WTC11 (cell line): ENCODE measurements at regions not wholly inside any gene's neighbourhood (a gene's known extent, or its start where the extent isn't known, plus 50 kb on each side); places are given as distances from the start of the nearest gene placed in this dataset.

Experiments used
- FOXJ3 ChIP-seq: sonication (generic); formaldehyde crosslinking; IDR thresholded peaks from 2 replicates; pipeline ENCODE4 v1.9.0; 2021; ENCODE audit warnings: missing genetic modification reagents, mild to moderate bottlenecking, borderline replicate concordance
- MYBL2 ChIP-seq: sonication (generic); formaldehyde crosslinking; IDR thresholded peaks from 2 replicates; pipeline ENCODE4 v1.8.1; 2023; ENCODE audit warnings: mild to moderate bottlenecking, moderate library complexity, missing genetic modification reagents
- NR1H2 ChIP-seq: sonication (generic); formaldehyde crosslinking; IDR thresholded peaks from 2 replicates; pipeline ENCODE4 v1.9.0; 2021; ENCODE audit warnings: mild to moderate bottlenecking, moderate library complexity, missing genetic modification reagents
- SP1 ChIP-seq: sonication (generic); formaldehyde crosslinking; conservative IDR thresholded peaks from 2 replicates; pipeline ENCODE4 v1.8.1; 2022; ENCODE audit warnings: missing genetic modification reagents
- TF ChIP-seq, protein P1 (sequence below): sonication (generic); formaldehyde crosslinking; IDR thresholded peaks from 2 replicates; pipeline ENCODE4 v1.8.1; 2023; ENCODE audit warnings: mild to moderate bottlenecking, missing genetic modification reagents, moderate library complexity
- TF ChIP-seq, protein P2 (sequence below): fragments of 200-600 bp; IDR thresholded peaks from 2 replicates; pipeline ENCODE4 v1.8.0; 2022; ENCODE audit warnings: antibody characterized with exemption
- TF ChIP-seq, protein P3 (sequence below): sonication (generic); formaldehyde crosslinking; IDR thresholded peaks from 2 replicates; pipeline ENCODE4 v1.8.0; 2022; ENCODE audit warnings: mild to moderate bottlenecking, missing genetic modification reagents
- TF ChIP-seq, protein P4 (sequence below): sonication (generic); formaldehyde crosslinking; IDR thresholded peaks from 2 replicates; pipeline ENCODE4 v1.8.1; 2023; ENCODE audit warnings: mild to moderate bottlenecking, missing genetic modification reagents
- TF ChIP-seq, protein P5 (sequence below): sonication (generic); formaldehyde crosslinking; IDR thresholded peaks from 2 replicates; pipeline ENCODE4 v1.8.0; 2022; ENCODE audit warnings: missing genetic modification reagents
- TF ChIP-seq, protein P6 (sequence below): fragments of 250-450 bp; sonication (Bioruptor Pico); conservative IDR thresholded peaks from 2 replicates; pipeline ENCODE4 v1.9.0; 2021; ENCODE audit warnings: mild to moderate bottlenecking

DNA sequence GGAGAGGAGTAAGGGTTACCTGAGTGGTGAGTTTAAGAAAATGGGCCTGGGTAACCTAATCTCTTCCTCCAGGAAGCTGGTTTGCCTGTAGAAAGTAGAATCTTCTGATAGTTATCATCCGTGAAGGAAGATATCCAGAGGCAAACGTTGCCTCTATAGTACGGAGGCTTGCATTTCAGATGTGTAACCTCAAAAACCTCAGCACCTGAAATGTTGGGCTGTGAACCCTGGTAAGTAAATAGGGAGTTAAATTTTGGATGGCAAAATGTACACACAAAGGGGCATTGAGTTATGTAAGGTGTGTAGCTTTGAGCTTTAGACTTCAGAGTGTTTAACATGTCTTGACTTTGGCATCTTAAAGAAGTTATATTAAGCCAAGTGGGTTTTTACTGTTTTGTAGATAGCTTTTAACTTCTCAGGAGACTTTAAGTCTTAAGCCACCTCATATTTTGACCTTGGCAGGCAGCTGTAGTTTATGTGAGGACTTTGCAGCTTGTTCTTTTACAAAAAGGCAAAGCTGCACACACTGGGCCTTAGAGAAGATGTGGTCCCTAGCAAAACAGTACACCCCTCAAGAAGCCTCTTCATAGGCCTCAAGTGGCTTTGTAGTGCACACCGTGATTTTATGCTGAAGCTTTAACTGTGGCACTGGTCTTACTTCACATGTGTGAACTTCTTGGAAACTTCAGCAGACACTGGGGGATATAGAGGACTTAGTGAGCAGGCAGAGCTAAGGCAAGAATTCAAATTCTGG, 83.4 kb downstream of the SNRPE start:
- TF ChIP-seq, protein P1, sequence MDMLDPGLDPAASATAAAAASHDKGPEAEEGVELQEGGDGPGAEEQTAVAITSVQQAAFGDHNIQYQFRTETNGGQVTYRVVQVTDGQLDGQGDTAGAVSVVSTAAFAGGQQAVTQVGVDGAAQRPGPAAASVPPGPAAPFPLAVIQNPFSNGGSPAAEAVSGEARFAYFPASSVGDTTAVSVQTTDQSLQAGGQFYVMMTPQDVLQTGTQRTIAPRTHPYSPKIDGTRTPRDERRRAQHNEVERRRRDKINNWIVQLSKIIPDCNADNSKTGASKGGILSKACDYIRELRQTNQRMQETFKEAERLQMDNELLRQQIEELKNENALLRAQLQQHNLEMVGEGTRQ = no peak
- TF ChIP-seq, protein P2, sequence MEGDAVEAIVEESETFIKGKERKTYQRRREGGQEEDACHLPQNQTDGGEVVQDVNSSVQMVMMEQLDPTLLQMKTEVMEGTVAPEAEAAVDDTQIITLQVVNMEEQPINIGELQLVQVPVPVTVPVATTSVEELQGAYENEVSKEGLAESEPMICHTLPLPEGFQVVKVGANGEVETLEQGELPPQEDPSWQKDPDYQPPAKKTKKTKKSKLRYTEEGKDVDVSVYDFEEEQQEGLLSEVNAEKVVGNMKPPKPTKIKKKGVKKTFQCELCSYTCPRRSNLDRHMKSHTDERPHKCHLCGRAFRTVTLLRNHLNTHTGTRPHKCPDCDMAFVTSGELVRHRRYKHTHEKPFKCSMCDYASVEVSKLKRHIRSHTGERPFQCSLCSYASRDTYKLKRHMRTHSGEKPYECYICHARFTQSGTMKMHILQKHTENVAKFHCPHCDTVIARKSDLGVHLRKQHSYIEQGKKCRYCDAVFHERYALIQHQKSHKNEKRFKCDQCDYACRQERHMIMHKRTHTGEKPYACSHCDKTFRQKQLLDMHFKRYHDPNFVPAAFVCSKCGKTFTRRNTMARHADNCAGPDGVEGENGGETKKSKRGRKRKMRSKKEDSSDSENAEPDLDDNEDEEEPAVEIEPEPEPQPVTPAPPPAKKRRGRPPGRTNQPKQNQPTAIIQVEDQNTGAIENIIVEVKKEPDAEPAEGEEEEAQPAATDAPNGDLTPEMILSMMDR = no peak
- no peak for TF ChIP-seq FOXJ3 (CRISPR knock-in tag)
- TF ChIP-seq, protein P3, sequence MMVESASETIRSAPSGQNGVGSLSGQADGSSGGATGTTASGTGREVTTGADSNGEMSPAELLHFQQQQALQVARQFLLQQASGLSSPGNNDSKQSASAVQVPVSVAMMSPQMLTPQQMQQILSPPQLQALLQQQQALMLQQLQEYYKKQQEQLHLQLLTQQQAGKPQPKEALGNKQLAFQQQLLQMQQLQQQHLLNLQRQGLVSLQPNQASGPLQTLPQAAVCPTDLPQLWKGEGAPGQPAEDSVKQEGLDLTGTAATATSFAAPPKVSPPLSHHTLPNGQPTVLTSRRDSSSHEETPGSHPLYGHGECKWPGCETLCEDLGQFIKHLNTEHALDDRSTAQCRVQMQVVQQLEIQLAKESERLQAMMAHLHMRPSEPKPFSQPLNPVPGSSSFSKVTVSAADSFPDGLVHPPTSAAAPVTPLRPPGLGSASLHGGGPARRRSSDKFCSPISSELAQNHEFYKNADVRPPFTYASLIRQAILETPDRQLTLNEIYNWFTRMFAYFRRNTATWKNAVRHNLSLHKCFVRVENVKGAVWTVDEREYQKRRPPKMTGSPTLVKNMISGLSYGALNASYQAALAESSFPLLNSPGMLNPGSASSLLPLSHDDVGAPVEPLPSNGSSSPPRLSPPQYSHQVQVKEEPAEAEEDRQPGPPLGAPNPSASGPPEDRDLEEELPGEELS (CRISPR knock-in tag) = no peak
- no peak for TF ChIP-seq SP1
- TF ChIP-seq, protein P4, sequence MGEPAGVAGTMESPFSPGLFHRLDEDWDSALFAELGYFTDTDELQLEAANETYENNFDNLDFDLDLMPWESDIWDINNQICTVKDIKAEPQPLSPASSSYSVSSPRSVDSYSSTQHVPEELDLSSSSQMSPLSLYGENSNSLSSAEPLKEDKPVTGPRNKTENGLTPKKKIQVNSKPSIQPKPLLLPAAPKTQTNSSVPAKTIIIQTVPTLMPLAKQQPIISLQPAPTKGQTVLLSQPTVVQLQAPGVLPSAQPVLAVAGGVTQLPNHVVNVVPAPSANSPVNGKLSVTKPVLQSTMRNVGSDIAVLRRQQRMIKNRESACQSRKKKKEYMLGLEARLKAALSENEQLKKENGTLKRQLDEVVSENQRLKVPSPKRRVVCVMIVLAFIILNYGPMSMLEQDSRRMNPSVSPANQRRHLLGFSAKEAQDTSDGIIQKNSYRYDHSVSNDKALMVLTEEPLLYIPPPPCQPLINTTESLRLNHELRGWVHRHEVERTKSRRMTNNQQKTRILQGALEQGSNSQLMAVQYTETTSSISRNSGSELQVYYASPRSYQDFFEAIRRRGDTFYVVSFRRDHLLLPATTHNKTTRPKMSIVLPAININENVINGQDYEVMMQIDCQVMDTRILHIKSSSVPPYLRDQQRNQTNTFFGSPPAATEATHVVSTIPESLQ = no peak
- TF ChIP-seq, protein P5, sequence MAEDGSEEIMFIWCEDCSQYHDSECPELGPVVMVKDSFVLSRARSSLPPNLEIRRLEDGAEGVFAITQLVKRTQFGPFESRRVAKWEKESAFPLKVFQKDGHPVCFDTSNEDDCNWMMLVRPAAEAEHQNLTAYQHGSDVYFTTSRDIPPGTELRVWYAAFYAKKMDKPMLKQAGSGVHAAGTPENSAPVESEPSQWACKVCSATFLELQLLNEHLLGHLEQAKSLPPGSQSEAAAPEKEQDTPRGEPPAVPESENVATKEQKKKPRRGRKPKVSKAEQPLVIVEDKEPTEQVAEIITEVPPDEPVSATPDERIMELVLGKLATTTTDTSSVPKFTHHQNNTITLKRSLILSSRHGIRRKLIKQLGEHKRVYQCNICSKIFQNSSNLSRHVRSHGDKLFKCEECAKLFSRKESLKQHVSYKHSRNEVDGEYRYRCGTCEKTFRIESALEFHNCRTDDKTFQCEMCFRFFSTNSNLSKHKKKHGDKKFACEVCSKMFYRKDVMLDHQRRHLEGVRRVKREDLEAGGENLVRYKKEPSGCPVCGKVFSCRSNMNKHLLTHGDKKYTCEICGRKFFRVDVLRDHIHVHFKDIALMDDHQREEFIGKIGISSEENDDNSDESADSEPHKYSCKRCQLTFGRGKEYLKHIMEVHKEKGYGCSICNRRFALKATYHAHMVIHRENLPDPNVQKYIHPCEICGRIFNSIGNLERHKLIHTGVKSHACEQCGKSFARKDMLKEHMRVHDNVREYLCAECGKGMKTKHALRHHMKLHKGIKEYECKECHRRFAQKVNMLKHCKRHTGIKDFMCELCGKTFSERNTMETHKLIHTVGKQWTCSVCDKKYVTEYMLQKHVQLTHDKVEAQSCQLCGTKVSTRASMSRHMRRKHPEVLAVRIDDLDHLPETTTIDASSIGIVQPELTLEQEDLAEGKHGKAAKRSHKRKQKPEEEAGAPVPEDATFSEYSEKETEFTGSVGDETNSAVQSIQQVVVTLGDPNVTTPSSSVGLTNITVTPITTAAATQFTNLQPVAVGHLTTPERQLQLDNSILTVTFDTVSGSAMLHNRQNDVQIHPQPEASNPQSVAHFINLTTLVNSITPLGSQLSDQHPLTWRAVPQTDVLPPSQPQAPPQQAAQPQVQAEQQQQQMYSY = no peak
- no peak for TF ChIP-seq NR1H2 (CRISPR knock-in tag)
- TF ChIP-seq, protein P6, sequence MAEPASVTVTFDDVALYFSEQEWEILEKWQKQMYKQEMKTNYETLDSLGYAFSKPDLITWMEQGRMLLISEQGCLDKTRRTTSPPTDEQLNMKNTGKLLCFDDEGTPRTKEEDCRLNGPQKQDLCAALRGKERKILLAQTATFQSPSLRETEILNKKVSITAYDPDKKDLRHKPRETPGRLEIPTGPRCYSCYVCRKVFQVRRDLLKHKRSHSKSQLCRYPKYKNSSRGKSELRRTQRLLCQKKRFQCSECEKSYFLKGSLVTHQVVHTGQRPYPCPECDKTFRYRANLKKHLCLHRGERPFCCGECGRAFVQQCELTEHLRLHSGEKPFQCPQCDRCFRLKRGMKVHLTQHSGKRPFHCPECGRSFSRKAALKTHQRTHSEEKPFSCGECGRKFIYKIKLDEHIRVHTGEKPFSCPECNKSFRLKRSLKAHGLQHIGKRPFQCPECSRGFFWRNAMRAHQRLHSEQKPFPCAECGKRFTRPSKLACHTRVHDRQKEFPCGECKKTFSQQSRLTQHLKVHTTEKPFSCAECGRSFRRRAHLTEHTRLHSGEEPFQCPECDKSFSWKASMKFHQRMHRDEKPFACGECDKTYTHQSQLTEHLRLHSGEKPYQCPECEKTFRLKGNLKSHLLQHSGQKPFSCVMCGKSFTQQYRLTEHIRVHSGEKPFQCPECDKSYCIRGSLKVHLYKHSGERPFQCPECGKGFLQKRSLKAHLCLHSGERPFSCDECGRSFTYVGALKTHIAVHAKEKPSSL (CRISPR knock-in tag) = no peak
- no peak for TF ChIP-seq MYBL2 (CRISPR knock-in tag)
